K562 (cell line): ENCODE measurements at regions not wholly inside any gene's neighbourhood (a gene's known extent, or its start where the extent isn't known, plus 50 kb on each side); places are given as distances from the start of the nearest gene placed in this dataset.
A peak's percentile ranks its signal among the peaks of the same experiment; 100 is the strongest.

ENCODE experiments used
- ATAC-seq: fragments of 200-7000 bp; cut with Tn5 transposase; 3 replicates; pipeline ENCODE4 v1.9.1; 2020; ENCODE audit warnings: moderate library complexity
- BruUV-seq: library from RNA; stranded (reverse); fragments of 400-500 nt; replicated peaks from 2 replicates; lab custom pipeline; 2021; lab: Mats Ljungman, UMichigan
- CTCF ChIA-PET: fragments of 300-600 bp; formaldehyde crosslinking; extraction: SDS; loops from one replicate; lab custom pipeline; 2021; ENCODE audit warnings: low intra/inter-chr PET ratio; lab: Yijun Ruan, JAX
- POLR2A ChIA-PET: fragments of 300-600, 350-650 bp; sonication (Branson Sonifier 250); formaldehyde crosslinking; extraction: SDS; loops from one replicate; lab custom pipeline; 2021; ENCODE audit warnings: antibody characterized with exemption, inconsistent platforms; lab: Yijun Ruan, JAX
- DNase-seq, 4 experiments: peaks; one replicate each; pipeline versions ENCODE4 v3.0.0 to v3.0.0-alpha.2; 2011 to 2018; ENCODE audit warnings: low spot score in 3 of 4, mixed read lengths in 3 of 4; ENCODE audit errors: extremely low read depth in 1 of 4
- FAIRE-seq: peaks from 2 replicates; lab custom pipeline; 2011; peaks lifted over from hg19 to GRCh38; lab: Jason Lieb, UNC
- H2AFZ ChIP-seq: 2 replicates; pipeline ENCODE4 v1.6.0; 2011; ENCODE audit warnings: low read depth, low read length, control low read depth, inconsistent platforms
- H3K27ac ChIP-seq: fragments of 200-600 bp; 3 replicates; pipeline ENCODE4 v1.8.0; 2011; ENCODE audit warnings: low read depth, mild to moderate bottlenecking, control low read depth, inconsistent platforms, low read length, moderate library complexity, mixed read lengths; ENCODE audit errors: extremely low read depth
- H3K27me3 ChIP-seq, 2 experiments: fragments of 300-600 bp in 1 of 2; 2 replicates in 1 of 2; 3 replicates in 1 of 2; pipeline versions ENCODE4 v1.6.0 to v1.8.0; 2011; ENCODE audit warnings: inconsistent platforms in 2 of 2, low read length in 2 of 2, mild to moderate bottlenecking in 1 of 2, mixed read lengths in 1 of 2, moderate library complexity in 1 of 2; ENCODE audit not compliant: control insufficient read depth in 2 of 2, insufficient read depth in 2 of 2
- H3K36me3 ChIP-seq: fragments of 300-600 bp; 3 replicates; pipeline ENCODE4 v1.8.0; 2011; ENCODE audit warnings: mild to moderate bottlenecking, low read length, inconsistent platforms; ENCODE audit not compliant: control insufficient read depth, insufficient read depth
- H3K4me1 ChIP-seq, 2 experiments: fragments of 200-600 bp in 1 of 2; replicated peaks in 1 of 2; 2 replicates in 1 of 2; 3 replicates in 1 of 2; pipeline versions ENCODE4 v1.5.1 to v1.8.0; 2011; ENCODE audit warnings: inconsistent platforms in 2 of 2, low read length in 2 of 2, mild to moderate bottlenecking in 1 of 2, mixed read lengths in 1 of 2, moderate library complexity in 1 of 2; ENCODE audit not compliant: control insufficient read depth in 2 of 2, insufficient read depth in 2 of 2
- H3K4me2 ChIP-seq: 2 replicates; pipeline ENCODE4 v1.6.1; 2011; ENCODE audit warnings: low read length, control low read depth, inconsistent platforms, mixed read lengths; ENCODE audit not compliant: insufficient read depth
- H3K4me3 ChIP-seq: fragments of 200-600 bp; sonication (generic), shearing (Covaris generic); 2 replicates; pipeline ENCODE4 v1.5.1; 2016; ENCODE audit warnings: control low read depth, inconsistent platforms
- H3K79me2 ChIP-seq: fragments of 200-600 bp; 3 replicates; pipeline ENCODE4 v1.8.0; 2011; ENCODE audit warnings: low read length, inconsistent platforms; ENCODE audit not compliant: control insufficient read depth, insufficient read depth
- H3K9ac ChIP-seq, 2 experiments: 2 replicates each; pipeline versions ENCODE4 v1.6.0 to v1.6.1; 2011; ENCODE audit warnings: low read depth in 2 of 2, low read length in 2 of 2, control low read depth in 1 of 2, inconsistent platforms in 1 of 2, mild to moderate bottlenecking in 1 of 2, mixed read lengths in 1 of 2; ENCODE audit not compliant: insufficient read depth in 1 of 2
- H3K9me1 ChIP-seq: one replicate; pipeline ENCODE4 v1.6.0; 2011; ENCODE audit warnings: inconsistent platforms, mild to moderate bottlenecking, low read length, moderate library complexity; ENCODE audit not compliant: control insufficient read depth, insufficient read depth
- H3K9me3 ChIP-seq: replicated peaks from 2 replicates; pipeline ENCODE4 v1.5.1; 2011; ENCODE audit warnings: low read depth, low read length, inconsistent platforms; ENCODE audit not compliant: control insufficient read depth, insufficient read depth
- H4K20me1 ChIP-seq: replicated peaks from 2 replicates; pipeline ENCODE4 v1.6.1; 2011; ENCODE audit warnings: low read length, inconsistent platforms, mixed read lengths; ENCODE audit not compliant: control insufficient read depth, insufficient read depth
- CEBPG ChIP-seq, 3 experiments: fragments of 200-800 bp in 1 of 3; sonication (Bioruptor generic) in 1 of 3; sonication (generic) in 1 of 3; formaldehyde crosslinking in 1 of 3; IDR thresholded peaks in 2 of 3; conservative IDR thresholded peaks in 1 of 3; 2 replicates each; pipeline versions ENCODE4 v1.6.1 to v1.8.0; 2016 to 2022; ENCODE audit warnings: missing compliant biosample characterization in 2 of 3, missing genetic modification characterization in 2 of 3, mild to moderate bottlenecking in 1 of 3, missing genetic modification reagents in 1 of 3
- CHCHD3 ChIP-seq: fragments of 250-450 bp; sonication (Bioruptor Pico); IDR thresholded peaks from 2 replicates; pipeline ENCODE4 v2.1.2; 2022; ENCODE audit warnings: mild to moderate bottlenecking
- COPS2 ChIP-seq: fragments of 450-650 bp; conservative IDR thresholded peaks from 2 replicates; pipeline ENCODE4 v1.6.1; 2016; ENCODE audit warnings: mild to moderate bottlenecking, moderate library complexity
- CXXC5 ChIP-seq: fragments of 250-450 bp; sonication (Bioruptor Pico); IDR thresholded peaks from 2 replicates; pipeline ENCODE4 v1.8.0; 2022; ENCODE audit warnings: inconsistent platforms, mild to moderate bottlenecking, moderate library complexity
- SMAD4 ChIP-seq: fragments of 250-450 bp; sonication (Bioruptor Pico); conservative IDR thresholded peaks from 2 replicates; pipeline ENCODE4 v1.8.0; 2021; ENCODE audit warnings: inconsistent platforms, mild to moderate bottlenecking, moderate library complexity
- TARDBP ChIP-seq: fragments of 450-650 bp; IDR thresholded peaks from 2 replicates; pipeline ENCODE4 v1.6.1; 2016
- TEAD2 ChIP-seq: fragments of 450-650 bp; IDR thresholded peaks from 2 replicates; pipeline ENCODE4 v1.6.1; 2016; ENCODE audit warnings: missing genetic modification characterization, control low read depth, missing compliant biosample characterization
- ZNF197 ChIP-seq: fragments of 200-800 bp; sonication (Bioruptor generic); IDR thresholded peaks from 2 replicates; pipeline ENCODE4 v1.6.1; 2016; ENCODE audit warnings: low read depth, missing genetic modification characterization, missing compliant biosample characterization
- ZNF354B ChIP-seq: fragments of 250-450 bp; sonication (Bioruptor Pico); IDR thresholded peaks from 2 replicates; pipeline ENCODE4 v1.4.0; 2020
- ZNF507 ChIP-seq: conservative IDR thresholded peaks from 2 replicates; pipeline ENCODE4 v1.6.1; 2017; ENCODE audit warnings: missing genetic modification characterization, missing compliant biosample characterization
- ZNF551 ChIP-seq: fragments of 250-450 bp; sonication (Bioruptor Pico); IDR thresholded peaks from 2 replicates; pipeline ENCODE4 v1.5.0; 2021; ENCODE audit warnings: mild to moderate bottlenecking, moderate library complexity
- ZNF57 ChIP-seq: fragments of 450-650 bp; formaldehyde crosslinking; IDR thresholded peaks from 2 replicates; pipeline ENCODE4 v1.4.0; 2020; ENCODE audit warnings: mild to moderate bottlenecking, moderate library complexity
- ZSCAN29 ChIP-seq: fragments of 450-650 bp; IDR thresholded peaks from 2 replicates; pipeline ENCODE4 v1.6.1; 2017
- ZSCAN32 ChIP-seq: fragments of 450-650 bp; formaldehyde crosslinking; IDR thresholded peaks from 2 replicates; pipeline ENCODE4 v1.4.0; 2020; ENCODE audit warnings: mild to moderate bottlenecking, moderate library complexity
- WGBS: fragments of 100-300 bp; shearing (Covaris generic); methylation state at CpG from one replicate; pipeline ENCODE4 v1.1.6; 2016; ENCODE audit warnings: low coverage, mixed read lengths; ENCODE audit not compliant: insufficient coverage; ENCODE audit errors: missing lambda C conversion rate; 5-methylcytosine and 5-hydroxymethylcytosine counted together
- in situ Hi-C: fragments of 300-500 bp; cut with MboI; formaldehyde crosslinking; loops from 4 replicates; pipeline ENCODE4 v1.15.0; 2018; ENCODE audit warnings: inconsistent platforms, mixed read lengths
- intact Hi-C: fragments of 100-400 bp; cut with micrococcal nuclease; formaldehyde crosslinking; loops from 2 replicates; pipeline ENCODE4 v1.14.2; 2022
- TF ChIP-seq, protein P1 (sequence below): fragments of 250-450 bp; sonication (Bioruptor Pico); IDR thresholded peaks from 2 replicates; pipeline ENCODE4 v1.4.0; 2020; ENCODE audit warnings: mild to moderate bottlenecking, moderate library complexity
- TF ChIP-seq, protein P2 (sequence below): fragments of 250-450 bp; sonication (Bioruptor Pico); IDR thresholded peaks from 2 replicates; pipeline ENCODE4 v1.4.0; 2020; ENCODE audit warnings: mild to moderate bottlenecking, moderate library complexity, borderline replicate concordance

DNA sequence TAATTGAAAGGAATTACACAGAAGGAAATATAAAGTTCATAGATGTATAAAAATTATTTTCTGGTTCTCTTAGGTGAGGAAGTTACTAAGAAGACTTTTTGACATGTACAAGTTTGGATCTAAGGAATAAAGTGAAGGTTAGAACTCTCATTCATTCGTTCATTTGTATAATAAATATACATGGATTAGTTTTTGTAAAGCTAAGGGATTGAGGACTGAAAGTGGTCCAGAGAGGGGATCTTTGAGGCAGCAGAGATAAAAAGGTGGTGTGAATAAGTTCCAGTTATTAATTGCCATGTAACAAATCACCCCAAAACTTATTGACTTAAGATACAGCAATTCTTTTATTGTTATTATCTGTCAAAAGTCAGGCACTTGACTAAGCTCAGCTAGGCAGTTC is 110.1 kb upstream of the CELF4 start:
- Histone ChIP-seq H2AFZ (no peak overlapping the region), H3K9me3 (no peaks in the 10 kb centered on the region; the same call in 1 of the 2 replicates), H3K4me1 (no peaks in the 10 kb centered on the region; a peak in 1 of 5 replicates), H3K27ac (no peak overlapping the region), H3K4me2 (no peak overlapping the region), H3K27me3 (no peaks in the 10 kb centered on the region), H3K79me2 (no peaks in the 10 kb centered on the region), H3K4me3 (no peak overlapping the region), H4K20me1 (no peaks in the 10 kb centered on the region), H3K36me3 (no peaks in the 10 kb centered on the region), H3K9ac (no peak overlapping the region), H3K9me1 (no peaks in the 10 kb centered on the region)
- BruUV-seq, result no TSS peak
- WGBS, result 4% methylated on average over 1 of the region's 1 CpG
- ChIA-PET CTCF (no interaction called here), POLR2A (no interaction called here)
- TF ChIP-seq TEAD2 (tag) (no peak), ZNF354B (CRISPR knock-in tag) (peak; percentile 54; the same call in 1 of the 2 replicates), ZSCAN29 (no peak), COPS2 (no peak), ZSCAN32 (no peak), CXXC5 (CRISPR knock-in tag) (no peak), TARDBP (no peak), ZNF551 (CRISPR knock-in tag) (no peak), ZNF197 (CRISPR knock-in tag) (no peak), ZNF507 (tag) (peak; percentile 91), ZNF57 (CRISPR knock-in tag) (no peak), CHCHD3 (CRISPR knock-in tag) (no peak), SMAD4 (no peak), CEBPG (CRISPR knock-in tag; IDR thresholded peaks at IDR 0.05) (no peak), CEBPG (tag; conservative IDR thresholded peaks at IDR 0.05 in 1 of 2, IDR thresholded peaks at IDR 0.05 in 1 of 2) (no peak)
- TF ChIP-seq, protein P1, sequence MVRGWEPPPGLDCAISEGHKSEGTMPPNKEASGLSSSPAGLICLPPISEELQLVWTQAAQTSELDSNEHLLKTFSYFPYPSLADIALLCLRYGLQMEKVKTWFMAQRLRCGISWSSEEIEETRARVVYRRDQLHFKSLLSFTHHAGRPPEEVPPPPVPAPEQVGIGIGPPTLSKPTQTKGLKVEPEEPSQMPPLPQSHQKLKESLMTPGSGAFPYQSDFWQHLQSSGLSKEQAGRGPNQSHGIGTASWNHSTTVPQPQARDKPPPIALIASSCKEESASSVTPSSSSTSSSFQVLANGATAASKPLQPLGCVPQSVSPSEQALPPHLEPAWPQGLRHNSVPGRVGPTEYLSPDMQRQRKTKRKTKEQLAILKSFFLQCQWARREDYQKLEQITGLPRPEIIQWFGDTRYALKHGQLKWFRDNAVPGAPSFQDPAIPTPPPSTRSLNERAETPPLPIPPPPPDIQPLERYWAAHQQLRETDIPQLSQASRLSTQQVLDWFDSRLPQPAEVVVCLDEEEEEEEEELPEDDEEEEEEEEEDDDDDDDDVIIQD (CRISPR knock-in tag), result no peak
- TF ChIP-seq, protein P2, sequence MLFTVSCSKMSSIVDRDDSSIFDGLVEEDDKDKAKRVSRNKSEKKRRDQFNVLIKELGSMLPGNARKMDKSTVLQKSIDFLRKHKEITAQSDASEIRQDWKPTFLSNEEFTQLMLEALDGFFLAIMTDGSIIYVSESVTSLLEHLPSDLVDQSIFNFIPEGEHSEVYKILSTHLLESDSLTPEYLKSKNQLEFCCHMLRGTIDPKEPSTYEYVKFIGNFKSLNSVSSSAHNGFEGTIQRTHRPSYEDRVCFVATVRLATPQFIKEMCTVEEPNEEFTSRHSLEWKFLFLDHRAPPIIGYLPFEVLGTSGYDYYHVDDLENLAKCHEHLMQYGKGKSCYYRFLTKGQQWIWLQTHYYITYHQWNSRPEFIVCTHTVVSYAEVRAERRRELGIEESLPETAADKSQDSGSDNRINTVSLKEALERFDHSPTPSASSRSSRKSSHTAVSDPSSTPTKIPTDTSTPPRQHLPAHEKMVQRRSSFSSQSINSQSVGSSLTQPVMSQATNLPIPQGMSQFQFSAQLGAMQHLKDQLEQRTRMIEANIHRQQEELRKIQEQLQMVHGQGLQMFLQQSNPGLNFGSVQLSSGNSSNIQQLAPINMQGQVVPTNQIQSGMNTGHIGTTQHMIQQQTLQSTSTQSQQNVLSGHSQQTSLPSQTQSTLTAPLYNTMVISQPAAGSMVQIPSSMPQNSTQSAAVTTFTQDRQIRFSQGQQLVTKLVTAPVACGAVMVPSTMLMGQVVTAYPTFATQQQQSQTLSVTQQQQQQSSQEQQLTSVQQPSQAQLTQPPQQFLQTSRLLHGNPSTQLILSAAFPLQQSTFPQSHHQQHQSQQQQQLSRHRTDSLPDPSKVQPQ, result no peak
- DNase-seq (no peak), FAIRE-seq (no peak), ATAC-seq (no peak)
- intact Hi-C loops, result no loop called here
- in situ Hi-C loops, result no loop called here
